ENCODE measurements at regions not wholly inside any gene's neighbourhood (a gene's known extent, or its start where the extent isn't known, plus 50 kb on each side); places are given as distances from the start of the nearest gene placed in this dataset.

DNA sequence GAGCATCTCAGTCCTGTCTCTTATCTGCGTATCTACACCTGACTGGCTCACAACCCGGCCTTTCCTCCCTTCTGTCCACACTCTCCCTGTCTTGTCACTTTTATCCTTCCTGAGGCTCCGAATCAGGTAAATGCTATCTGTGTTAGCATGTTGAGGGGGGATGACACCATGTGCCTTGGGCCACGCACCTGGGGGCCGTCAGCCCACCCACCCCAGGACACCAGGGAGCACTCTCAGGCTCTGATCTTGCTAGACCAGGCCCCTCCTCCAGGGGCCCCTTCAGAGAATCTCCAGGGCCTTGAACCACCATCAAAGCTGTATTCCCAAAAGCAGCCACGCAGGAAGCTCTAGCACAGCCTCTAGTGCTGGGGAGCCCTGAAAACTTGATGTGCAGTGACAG is 278.7 kb upstream of the SHH start:
- no peak for DNase-seq

DNA sequence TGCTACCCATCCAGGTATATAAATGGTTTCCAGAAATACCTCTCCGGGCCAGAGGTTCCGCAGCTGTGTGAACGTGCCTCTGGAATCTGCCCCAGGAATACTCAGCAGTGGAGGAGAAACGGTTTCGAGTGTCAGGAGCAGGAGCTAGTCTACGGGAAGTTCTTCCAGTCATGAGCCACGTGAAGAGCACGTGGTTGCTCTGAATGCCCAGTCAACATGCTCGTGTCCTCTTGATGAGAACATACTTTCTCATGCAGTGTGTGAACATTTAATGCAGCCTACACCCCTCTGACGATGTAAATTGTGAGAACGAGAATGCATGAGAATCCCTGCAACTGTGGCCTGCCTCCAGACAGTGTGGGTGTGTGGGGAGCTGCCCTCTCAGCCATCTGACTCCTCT is 277.0 kb upstream of the SHH start:
- no peak for DNase-seq

DNA sequence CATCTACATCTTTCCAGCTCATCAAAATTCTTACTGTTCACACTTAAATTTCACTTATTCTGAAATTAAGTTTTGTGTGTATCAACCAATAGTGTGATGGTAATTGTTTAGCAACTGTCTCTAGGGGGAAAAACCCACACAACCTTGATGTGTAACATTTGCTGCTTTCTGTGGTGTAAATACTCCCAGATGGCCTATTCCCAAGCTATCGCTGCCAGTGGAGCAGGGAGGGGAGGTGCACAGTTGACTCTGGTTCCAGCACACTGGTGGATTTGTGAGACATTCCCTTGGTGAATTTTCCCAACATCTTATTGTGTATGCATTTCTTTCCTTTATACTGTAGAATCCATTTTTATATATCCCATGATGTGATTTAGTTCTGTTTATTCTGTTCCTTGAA is 275.9 kb upstream of the SHH start:
- DNase-seq = no peak

- DNase-seq = no peak
These were observed 270.1 kb upstream of the SHH start for GRCh38 chr7:156082048-156083040.

DNA sequence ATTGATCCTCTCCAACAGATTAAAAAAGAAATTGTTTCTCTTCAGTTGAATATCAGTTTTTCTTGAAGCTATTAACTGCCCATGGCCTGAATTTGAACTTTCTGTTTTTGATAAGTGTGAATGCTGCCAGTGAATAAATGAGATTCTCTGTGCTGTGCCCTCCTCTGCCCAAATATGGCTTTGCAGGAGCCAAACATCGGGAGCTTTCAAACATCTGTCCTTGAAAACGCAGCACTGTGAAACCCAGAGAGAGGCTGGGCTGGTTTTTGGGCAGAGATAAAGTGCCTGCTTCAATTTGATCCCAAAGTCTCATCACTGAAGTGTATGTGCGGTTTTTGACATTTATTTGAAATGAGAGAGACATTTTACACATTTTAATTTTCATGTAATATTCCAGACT is 268.3 kb upstream of the SHH start:
- DNase-seq = no peak

- DNase-seq = no peak
These were observed 267.8 kb upstream of the SHH start for GRCh38 chr7:156080046-156080445.

- DNase-seq = no peak
These were observed 266.9 kb upstream of the SHH start for GRCh38 chr7:156079156-156079555.

DNA sequence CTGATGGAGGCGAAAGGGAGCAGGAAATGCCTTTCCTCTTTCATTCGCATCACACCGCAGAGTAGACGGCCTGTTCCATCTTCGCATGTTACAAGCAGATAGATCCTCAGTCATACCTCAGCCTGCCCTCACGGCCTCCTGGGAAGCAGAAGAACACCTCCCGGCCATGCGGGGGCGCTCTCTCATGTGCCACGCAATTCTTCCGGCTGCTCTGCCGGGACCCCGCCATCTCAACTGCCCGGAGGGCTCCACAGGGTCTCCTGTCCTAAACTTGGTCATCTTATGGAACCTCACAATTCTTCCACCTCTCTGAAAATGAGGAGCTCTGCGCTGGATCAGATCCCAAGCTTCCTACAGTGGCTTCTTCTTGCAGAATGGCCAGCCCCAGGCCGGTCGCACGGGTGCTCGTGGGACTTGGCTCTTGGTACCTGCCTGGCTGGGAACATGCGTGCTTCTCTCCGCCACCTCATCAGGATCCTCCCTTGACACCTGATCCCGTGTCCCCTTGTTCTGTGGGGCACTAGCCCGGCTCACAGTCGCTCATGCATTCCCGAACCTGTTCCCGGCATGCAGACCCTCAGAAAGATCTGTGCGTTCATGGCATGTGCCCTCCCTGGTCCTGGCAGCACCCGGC is 262.8 kb upstream of the SHH start:
- no peak for DNase-seq

DNA sequence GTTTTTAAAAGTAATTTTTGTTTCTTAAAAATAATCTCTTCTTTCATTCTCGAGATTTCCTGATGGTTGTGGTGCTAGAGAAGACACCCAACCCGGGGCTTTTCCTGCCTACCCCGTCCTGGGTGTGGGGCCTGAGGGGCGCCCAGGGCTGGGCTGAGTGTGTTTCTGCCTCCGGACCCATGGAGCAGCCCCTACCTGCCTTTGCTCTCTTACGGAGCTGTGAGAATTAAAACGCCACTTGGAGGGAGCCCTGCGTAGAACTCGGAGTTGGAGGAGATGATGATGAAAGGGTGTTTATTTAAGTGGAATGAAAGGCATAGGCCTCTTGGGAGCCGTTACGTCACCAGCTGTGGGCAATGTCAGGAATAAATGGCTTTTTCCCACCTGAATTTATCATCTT is 261.8 kb upstream of the SHH start:
- DNase-seq = no peak

- no peak for DNase-seq
These were observed 261.2 kb upstream of the SHH start for GRCh38 chr7:156073366-156074052.

DNA sequence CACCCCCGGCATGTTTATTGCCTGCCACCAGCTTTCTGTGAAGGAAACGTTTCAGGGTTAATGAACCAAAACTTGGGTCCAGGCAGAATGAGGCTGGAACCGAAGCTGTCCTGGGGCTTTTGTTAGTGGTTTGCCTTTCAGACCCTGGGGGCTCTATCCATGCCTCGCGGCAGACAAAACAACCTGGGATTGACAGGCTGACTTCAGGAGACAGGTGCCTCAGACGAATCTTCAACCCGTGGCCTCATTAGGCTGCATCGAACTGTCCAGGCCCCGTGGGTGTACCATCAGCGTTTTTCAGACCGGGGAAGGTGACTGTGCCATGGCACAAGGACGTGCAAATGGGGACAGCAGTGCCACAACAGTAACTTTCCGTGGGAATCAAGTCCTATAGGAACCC is 259.3 kb upstream of the SHH start:
- no peak for DNase-seq

- no peak for DNase-seq
These were observed 257.6 kb upstream of the SHH start for GRCh38 chr7:156069891-156070290.

DNA sequence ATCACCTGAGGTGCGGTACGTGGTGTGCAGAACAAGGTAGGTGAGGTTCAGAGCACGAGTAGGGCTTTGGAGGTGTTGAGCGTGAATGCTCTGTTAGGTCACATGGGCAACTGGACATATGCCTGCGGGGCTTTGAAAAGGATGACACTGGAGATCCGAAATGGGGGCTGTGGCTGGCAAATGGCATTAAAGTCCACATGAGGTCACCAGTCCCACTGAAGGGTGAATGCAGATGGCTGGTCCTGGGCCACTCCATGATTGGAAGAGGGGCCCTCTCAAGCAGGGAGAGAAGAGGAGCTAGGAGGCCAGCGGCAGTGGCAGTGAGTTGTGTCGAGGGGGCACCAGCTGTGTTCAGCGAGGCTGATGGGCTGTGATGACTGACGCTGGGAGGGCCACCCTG is 254.9 kb upstream of the SHH start:
- no peak for DNase-seq

DNA sequence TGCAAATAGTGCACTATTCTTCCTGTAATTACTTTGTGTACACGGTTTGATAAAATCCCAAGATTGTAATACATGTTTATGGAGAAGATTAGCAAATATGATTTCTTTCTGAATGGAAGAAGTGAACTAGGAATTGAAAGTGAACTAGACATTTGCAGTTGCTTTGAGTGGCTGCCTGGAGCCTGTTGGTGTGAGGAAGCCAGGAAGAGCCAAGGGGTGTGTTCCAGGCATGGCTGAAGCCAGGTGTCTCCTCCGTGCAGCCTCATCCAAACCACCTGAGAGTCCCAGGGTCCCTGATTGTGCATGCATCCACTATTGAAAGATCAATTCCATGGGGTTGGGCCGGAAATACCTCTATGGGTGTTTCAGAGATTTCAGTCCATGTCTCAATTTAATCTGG is 253.1 kb upstream of the SHH start:
- no peak for DNase-seq

GRCh38 chr7:156064971-156065386 is 252.7 kb upstream of the SHH start:
- no peak for DNase-seq

GRCh38 chr7:156063241-156063810 is 251.1 kb upstream of the SHH start:
- DNase-seq = no peak

GRCh38 chr7:156062286-156062685 is 250.0 kb upstream of the SHH start:
- no peak for DNase-seq

GRCh38 chr7:156061689-156062255 is 249.5 kb upstream of the SHH start:
- DNase-seq = no peak

- no peak for DNase-seq
These were observed 248.7 kb upstream of the SHH start for GRCh38 chr7:156060925-156061324.

GRCh38 chr7:156059369-156059768 is 247.1 kb upstream of the SHH start:
- no peak for DNase-seq

GRCh38 chr7:156058248-156058647 is 246.0 kb upstream of the SHH start:
- no peak for DNase-seq

DNA sequence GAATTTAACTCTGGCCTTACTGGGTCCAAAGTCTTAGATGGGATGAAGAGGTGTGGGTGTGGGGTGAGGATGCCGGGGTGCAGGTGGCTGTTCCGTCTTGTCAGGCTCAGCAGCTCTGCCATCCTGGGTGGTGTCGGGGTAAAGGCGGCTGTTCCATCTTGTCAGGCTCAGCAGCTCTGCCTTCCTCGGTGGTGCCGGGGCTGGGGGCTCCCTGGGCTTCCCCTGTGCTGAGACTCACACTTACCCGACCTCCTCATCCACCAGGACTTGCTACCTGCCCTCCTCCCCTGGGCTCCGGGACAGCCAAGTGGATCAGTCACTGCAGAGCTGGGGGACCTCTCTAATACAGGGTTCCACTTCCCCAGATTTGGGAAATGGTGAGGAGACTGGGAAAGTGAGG is 244.3 kb upstream of the SHH start:
- DNase-seq = no peak

GRCh38 chr7:156055206-156055822 is 243.1 kb upstream of the SHH start:
- DNase-seq = no peak
